Left ventricle myocardium inferior (tissue), 1 donor: ENCODE measurements at regions not wholly inside any gene's neighbourhood (a gene's known extent, or its start where the extent isn't known, plus 50 kb on each side); places are given as distances from the start of the nearest gene placed in this dataset.

ENCODE experiments used
- DNase-seq: peaks from one replicate; pipeline ENCODE4 v3.0.0-alpha.2; 2020
- H3K27ac ChIP-seq: fragments of 200-600 bp; replicated peaks from 2 replicates; pipeline ENCODE4 v1.8.0; 2021
- H3K27me3 ChIP-seq: fragments of 200-600 bp; 2 replicates; pipeline ENCODE4 v1.8.0; 2021; ENCODE audit warnings: low read depth
- H3K36me3 ChIP-seq: fragments of 200-600 bp; 2 replicates; pipeline ENCODE4 v1.8.0; 2021
- H3K4me1 ChIP-seq: fragments of 200-600 bp; 2 replicates; pipeline ENCODE4 v1.8.0; 2021
- H3K4me3 ChIP-seq: fragments of 200-600 bp; 2 replicates; pipeline ENCODE4 v1.8.0; 2021; ENCODE audit warnings: mild to moderate bottlenecking, moderate library complexity
- H3K9me3 ChIP-seq: fragments of 200-600 bp; replicated peaks from 2 replicates; pipeline ENCODE4 v1.8.0; 2021
- intact Hi-C: fragments of 100-400 bp; cut with micrococcal nuclease; formaldehyde crosslinking; loops from one replicate; pipeline ENCODE4 v1.11.0; 2022
- TF ChIP-seq, protein P1 (sequence below): fragments of 200-600 bp; IDR thresholded peaks from 2 replicates; pipeline ENCODE4 v1.8.0; 2021; ENCODE audit warnings: antibody characterized with exemption, mild to moderate bottlenecking, borderline replicate concordance
- donor health status: DM: no; HTN: yes; CAD: no; lungs with severe emphysema.

DNA sequence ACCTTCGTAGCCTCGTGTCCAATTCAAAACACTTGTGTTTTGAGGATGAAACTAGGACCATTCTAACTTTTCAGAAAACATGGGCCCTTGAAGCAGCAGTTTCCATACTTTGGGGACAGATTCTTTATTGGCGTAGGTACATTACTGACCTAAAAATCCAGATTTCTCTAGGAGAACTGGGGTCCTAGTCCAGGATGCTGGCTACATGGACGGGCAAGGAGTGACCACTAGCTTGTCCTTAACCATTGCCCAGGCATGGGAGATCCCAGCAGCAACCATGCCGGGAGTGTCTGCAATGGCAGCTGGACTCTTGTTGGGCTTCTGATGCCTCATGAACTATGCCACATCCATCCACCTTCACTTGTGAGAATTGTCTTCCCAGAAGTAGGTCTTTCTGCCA lies 62.2 kb upstream of the WDR1 start:
- Histone ChIP-seq H3K27ac (no peak overlapping the region), H3K4me3 (no peak overlapping the region), H3K9me3 (no peaks in the 10 kb centered on the region), H3K27me3 (no peaks in the 10 kb centered on the region), H3K4me1 (peaks cover 42% of the 10 kb centered on the region), H3K36me3 (no peaks in the 10 kb centered on the region)
- TF ChIP-seq, protein P1, sequence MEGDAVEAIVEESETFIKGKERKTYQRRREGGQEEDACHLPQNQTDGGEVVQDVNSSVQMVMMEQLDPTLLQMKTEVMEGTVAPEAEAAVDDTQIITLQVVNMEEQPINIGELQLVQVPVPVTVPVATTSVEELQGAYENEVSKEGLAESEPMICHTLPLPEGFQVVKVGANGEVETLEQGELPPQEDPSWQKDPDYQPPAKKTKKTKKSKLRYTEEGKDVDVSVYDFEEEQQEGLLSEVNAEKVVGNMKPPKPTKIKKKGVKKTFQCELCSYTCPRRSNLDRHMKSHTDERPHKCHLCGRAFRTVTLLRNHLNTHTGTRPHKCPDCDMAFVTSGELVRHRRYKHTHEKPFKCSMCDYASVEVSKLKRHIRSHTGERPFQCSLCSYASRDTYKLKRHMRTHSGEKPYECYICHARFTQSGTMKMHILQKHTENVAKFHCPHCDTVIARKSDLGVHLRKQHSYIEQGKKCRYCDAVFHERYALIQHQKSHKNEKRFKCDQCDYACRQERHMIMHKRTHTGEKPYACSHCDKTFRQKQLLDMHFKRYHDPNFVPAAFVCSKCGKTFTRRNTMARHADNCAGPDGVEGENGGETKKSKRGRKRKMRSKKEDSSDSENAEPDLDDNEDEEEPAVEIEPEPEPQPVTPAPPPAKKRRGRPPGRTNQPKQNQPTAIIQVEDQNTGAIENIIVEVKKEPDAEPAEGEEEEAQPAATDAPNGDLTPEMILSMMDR = no peak
- DNase-seq = no peak
- intact Hi-C loops = no loop called here

DNA sequence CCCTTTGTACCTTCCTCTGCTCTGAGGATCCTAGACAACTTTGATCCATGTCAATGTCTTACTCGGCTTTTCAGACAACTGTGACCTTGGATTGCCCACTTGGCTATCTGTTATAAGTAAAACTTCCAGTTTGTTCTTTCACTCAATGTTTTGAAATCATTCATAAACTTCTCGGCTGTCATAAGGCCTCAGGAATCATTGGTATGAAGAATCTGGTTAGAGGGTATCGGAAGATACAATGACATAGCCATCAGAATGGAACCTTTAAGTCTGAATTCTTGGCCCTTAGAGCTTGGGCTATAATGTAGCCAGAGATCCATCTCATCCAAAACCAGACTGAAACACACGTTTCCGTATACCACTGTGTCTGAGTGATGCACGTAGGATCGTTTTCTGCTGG lies 59.0 kb upstream of the WDR1 start:
- no peaks in the 10 kb centered on the region for H3K9me3 ChIP-seq
- intact Hi-C loops = no loop called here
- H3K4me3 ChIP-seq = no peak overlapping the region
- H3K27ac ChIP-seq = peak overlapping the region; percentile 82
- TF ChIP-seq, protein P1 = no peak
- no peaks in the 10 kb centered on the region for H3K27me3 ChIP-seq
- peaks cover 58% of the 10 kb centered on the region for H3K4me1 ChIP-seq
- H3K36me3 ChIP-seq = no peaks in the 10 kb centered on the region
- no peak for DNase-seq

DNA sequence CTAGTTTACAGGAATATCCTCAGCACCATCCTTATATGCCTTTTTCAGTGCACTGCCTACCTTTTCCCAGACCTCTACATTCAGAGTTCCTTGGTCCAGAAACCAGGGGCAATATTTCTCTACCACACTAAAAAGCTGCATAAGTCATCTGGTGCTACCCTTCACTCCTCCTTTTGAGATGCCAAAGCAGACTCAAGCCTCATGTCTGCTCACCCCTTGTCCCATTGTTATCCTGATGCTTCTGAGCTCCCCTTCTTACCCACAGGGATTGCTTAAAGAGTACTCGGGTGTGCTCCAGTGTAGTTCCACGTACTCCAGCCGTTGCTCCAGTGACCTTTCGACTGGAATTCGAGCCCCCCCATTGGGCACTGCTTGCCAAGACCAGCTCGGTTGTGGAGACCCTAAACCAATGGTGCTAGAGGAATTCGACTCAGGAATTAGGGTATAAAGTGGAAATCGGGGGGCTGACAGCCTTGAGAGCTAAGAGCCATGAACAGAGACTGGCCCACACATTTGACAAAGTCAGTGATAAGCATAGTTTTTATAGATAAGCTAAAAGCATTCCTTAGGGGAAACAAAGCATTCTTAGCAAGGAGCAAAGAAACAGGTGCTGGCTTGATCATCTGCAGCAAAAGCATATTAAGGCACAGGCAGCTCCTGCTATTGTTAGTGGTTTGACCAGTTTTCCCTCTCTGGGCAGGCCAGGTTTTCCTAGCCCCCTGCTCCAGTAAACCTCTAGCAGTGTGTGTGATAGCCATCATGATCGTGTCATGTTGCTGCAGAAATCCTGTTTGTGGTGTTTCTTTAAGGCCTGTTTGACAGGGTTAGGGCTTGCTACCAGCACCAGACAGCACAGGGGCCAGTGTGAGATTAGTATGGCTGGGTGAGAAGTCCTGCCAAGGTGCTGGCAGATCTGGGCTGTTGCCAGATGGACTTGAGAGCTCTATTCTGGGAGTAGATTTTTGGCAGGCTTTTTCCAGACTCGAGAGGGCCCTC lies 57.5 kb upstream of the WDR1 start:
- no peaks in the 10 kb centered on the region for H3K27me3 ChIP-seq
- peak overlapping the region; percentile 82 for H3K27ac ChIP-seq
- no peaks in the 10 kb centered on the region for H3K36me3 ChIP-seq
- H3K4me1 ChIP-seq = peaks cover 47% of the 10 kb centered on the region
- TF ChIP-seq, protein P1 = no peak
- H3K9me3 ChIP-seq = no peaks in the 10 kb centered on the region
- DNase-seq = peak; percentile 77
- intact Hi-C loops = no loop called here
- no peak overlapping the region for H3K4me3 ChIP-seq

DNA sequence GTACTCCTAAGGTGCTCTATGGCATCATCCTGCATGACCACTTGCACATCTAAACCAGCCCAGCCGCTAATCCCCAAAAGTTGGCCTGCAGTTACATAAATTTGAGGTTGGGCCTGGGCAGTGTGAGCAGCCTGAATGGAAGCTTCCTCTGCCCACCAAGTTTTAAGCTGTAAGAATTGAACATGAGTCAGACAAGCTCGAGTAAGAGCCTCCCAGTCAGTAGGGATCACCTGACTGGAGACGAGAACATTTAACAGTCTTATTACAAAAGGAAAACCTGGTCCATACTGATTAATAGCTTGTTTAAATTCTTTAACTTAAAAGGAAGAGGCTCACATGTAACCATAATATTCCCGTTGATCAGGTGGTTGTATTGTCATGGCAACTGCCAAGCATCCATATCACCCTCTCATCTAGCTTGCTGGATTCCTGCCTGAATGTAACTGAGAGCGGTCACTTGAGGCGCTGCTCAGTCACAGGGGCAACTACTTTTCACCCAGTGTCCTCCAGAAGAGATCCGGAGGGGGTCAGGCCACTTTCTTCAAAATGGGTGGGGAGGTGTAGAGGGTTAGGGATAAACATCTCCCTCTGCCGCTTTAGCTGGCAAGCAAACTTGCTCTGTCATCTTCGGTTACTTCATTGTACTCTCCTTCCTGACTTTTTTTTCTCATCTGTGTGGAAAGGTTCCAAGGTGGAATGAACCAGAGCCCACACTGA lies 56.6 kb upstream of the WDR1 start:
- H3K27ac ChIP-seq = peak overlapping the region; percentile 82
- intact Hi-C loops = no loop called here
- H3K27me3 ChIP-seq = no peaks in the 10 kb centered on the region
- no peaks in the 10 kb centered on the region for H3K9me3 ChIP-seq
- TF ChIP-seq, protein P1 = no peak
- peaks cover 47% of the 10 kb centered on the region for H3K4me1 ChIP-seq
- no peaks in the 10 kb centered on the region for H3K36me3 ChIP-seq
- H3K4me3 ChIP-seq = no peak overlapping the region
- no peak for DNase-seq

DNA sequence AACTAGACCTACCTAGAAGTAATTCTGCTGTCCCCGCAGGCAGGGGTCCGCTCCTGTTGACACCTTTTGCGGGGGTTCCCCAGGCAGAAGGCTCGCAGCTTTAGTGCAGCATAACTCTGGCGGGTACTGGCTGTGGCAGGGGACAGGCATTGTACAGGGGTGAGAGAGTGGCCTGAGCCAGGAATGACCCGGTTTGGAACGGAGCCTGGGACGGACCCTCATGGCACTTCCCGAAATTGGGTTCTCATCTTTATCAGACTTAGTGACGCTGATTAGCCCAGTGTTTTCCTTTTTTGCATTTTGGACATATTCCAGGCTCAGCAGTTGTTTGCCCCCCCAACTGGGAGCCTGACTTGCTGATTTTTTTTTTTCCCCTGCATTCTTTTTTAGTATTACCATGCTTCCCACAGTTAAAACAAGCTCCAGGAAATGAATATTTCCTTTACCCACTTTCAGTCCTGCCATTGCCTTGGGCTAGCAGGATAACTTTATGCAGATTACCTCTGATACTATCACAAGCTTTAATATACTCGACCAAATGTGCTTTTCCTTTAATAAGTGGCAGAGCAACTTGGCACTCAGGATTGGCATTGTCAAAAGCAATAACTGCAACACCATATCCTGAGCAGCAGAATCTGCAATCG lies 55.8 kb upstream of the WDR1 start:
- TF ChIP-seq, protein P1 = no peak
- Histone ChIP-seq H3K36me3 (no peaks in the 10 kb centered on the region), H3K4me3 (no peak overlapping the region), H3K27ac (peak overlapping the region; percentile 82), H3K27me3 (no peaks in the 10 kb centered on the region), H3K9me3 (no peaks in the 10 kb centered on the region), H3K4me1 (peaks cover 47% of the 10 kb centered on the region)
- no peak for DNase-seq
- intact Hi-C loops = no loop called here
